PC-3 (cell line): ENCODE measurements at regions not wholly inside any gene's neighbourhood (a gene's known extent, or its start where the extent isn't known, plus 50 kb on each side); places are given as distances from the start of the nearest gene placed in this dataset.

Experiments used
- EZH2 ChIP-seq: fragments of 300-600 bp; sonication (generic); IDR thresholded peaks from one replicate; pipeline ENCODE4 v1.6.1; 2017; ENCODE audit warnings: antibody characterized with exemption, mild to moderate bottlenecking, low read length; ENCODE audit not compliant: unreplicated experiment
- EZH2phosphoT487 ChIP-seq: fragments of 300-600 bp; sonication (generic); IDR thresholded peaks from 2 replicates; pipeline ENCODE4 v1.6.1; 2018; ENCODE audit warnings: mild to moderate bottlenecking, antibody characterized with exemption, low read length, borderline replicate concordance
- TF ChIP-seq, protein P1 (sequence below): fragments of 300-600 bp; sonication (generic); conservative IDR thresholded peaks from 2 replicates; pipeline ENCODE4 v1.5.1; 2017; ENCODE audit warnings: antibody characterized with exemption, low read depth, mild to moderate bottlenecking, low read length

DNA sequence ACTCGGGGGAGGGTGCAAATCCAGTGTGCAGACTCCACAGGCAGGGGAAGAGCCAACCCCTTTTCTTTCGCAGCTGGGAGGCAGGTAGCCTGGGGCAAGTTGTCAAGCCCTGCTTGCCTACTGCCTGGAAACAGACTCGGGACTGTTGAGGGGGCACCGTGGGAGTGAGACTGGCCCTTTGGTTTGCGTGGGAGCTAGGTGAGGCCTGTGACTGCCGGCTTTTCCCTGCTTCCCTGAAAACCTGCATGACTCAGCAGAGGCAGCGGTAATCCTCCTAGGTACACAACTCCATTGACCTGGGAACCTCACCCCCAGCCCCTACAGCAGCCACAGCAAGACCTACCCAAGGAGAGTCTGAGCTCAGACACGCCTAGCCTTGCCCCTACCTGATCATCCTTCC is 509.5 kb downstream of the DTWD2 start:
- TF ChIP-seq, protein P1, sequence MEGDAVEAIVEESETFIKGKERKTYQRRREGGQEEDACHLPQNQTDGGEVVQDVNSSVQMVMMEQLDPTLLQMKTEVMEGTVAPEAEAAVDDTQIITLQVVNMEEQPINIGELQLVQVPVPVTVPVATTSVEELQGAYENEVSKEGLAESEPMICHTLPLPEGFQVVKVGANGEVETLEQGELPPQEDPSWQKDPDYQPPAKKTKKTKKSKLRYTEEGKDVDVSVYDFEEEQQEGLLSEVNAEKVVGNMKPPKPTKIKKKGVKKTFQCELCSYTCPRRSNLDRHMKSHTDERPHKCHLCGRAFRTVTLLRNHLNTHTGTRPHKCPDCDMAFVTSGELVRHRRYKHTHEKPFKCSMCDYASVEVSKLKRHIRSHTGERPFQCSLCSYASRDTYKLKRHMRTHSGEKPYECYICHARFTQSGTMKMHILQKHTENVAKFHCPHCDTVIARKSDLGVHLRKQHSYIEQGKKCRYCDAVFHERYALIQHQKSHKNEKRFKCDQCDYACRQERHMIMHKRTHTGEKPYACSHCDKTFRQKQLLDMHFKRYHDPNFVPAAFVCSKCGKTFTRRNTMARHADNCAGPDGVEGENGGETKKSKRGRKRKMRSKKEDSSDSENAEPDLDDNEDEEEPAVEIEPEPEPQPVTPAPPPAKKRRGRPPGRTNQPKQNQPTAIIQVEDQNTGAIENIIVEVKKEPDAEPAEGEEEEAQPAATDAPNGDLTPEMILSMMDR: no peak
- TF ChIP-seq EZH2phosphoT487: no peak
- no peak for TF ChIP-seq EZH2
